GM23338 (cell line): ENCODE measurements at regions not wholly inside any gene's neighbourhood (a gene's known extent, or its start where the extent isn't known, plus 50 kb on each side); places are given as distances from the start of the nearest gene placed in this dataset.

ENCODE experiments used
- CREB1 ChIP-seq: fragments of 250-450 bp; sonication (Bioruptor Pico); IDR thresholded peaks from 2 replicates; pipeline ENCODE4 v1.5.0; 2020; ENCODE audit warnings: low read depth, mild to moderate bottlenecking, moderate library complexity
- ETS1 ChIP-seq: IDR thresholded peaks from 2 replicates; pipeline ENCODE4 v1.6.1; 2016; ENCODE audit warnings: antibody characterized with exemption
- EZH2 ChIP-seq: fragments of 200-600 bp; sonication (generic); IDR thresholded peaks from one replicate; pipeline ENCODE4 v1.8.0; 2017; ENCODE audit warnings: antibody characterized with exemption, mild to moderate bottlenecking, low read depth; ENCODE audit not compliant: unreplicated experiment
- EZH2phosphoT487 ChIP-seq: fragments of 200-600 bp; sonication (generic); IDR thresholded peaks from one replicate; pipeline ENCODE4 v1.8.1; 2018; ENCODE audit warnings: antibody characterized with exemption; ENCODE audit not compliant: unreplicated experiment
- JUNB ChIP-seq: IDR thresholded peaks from one replicate; pipeline ENCODE4 v1.6.1; 2016; ENCODE audit warnings: antibody characterized with exemption; ENCODE audit not compliant: unreplicated experiment
- POLR2AphosphoS5 ChIP-seq: IDR thresholded peaks from 2 replicates; pipeline ENCODE4 v1.6.1; 2016; ENCODE audit warnings: antibody characterized with exemption, low read depth
- REST ChIP-seq: IDR thresholded peaks from one replicate; pipeline ENCODE4 v1.6.1; 2018; ENCODE audit warnings: antibody characterized with exemption; ENCODE audit not compliant: unreplicated experiment
- ZNF114 ChIP-seq: fragments of 250-450 bp; sonication (Bioruptor Pico); IDR thresholded peaks from 2 replicates; pipeline ENCODE4 v1.5.0; 2020; ENCODE audit warnings: mild to moderate bottlenecking, moderate library complexity
- ZNF331 ChIP-seq: fragments of 250-450 bp; sonication (Bioruptor Pico); IDR thresholded peaks from 2 replicates; pipeline ENCODE4 v1.5.0; 2020; ENCODE audit warnings: low read depth, mild to moderate bottlenecking, moderate library complexity
- TF ChIP-seq, protein P1 (sequence below), 2 experiments: fragments of 200-600 bp in 1 of 2; sonication (generic) in 1 of 2; conservative IDR thresholded peaks; 2 replicates each; pipeline versions ENCODE4 v1.5.1 to v1.6.1; 2016 to 2017; ENCODE audit warnings: antibody characterized with exemption in 2 of 2, low read depth in 2 of 2, mild to moderate bottlenecking in 2 of 2, moderate library complexity in 1 of 2

GRCh38 chr5:45093377-45093776 is 284.6 kb downstream of the MRPS30 start:
- TF ChIP-seq, protein P1, sequence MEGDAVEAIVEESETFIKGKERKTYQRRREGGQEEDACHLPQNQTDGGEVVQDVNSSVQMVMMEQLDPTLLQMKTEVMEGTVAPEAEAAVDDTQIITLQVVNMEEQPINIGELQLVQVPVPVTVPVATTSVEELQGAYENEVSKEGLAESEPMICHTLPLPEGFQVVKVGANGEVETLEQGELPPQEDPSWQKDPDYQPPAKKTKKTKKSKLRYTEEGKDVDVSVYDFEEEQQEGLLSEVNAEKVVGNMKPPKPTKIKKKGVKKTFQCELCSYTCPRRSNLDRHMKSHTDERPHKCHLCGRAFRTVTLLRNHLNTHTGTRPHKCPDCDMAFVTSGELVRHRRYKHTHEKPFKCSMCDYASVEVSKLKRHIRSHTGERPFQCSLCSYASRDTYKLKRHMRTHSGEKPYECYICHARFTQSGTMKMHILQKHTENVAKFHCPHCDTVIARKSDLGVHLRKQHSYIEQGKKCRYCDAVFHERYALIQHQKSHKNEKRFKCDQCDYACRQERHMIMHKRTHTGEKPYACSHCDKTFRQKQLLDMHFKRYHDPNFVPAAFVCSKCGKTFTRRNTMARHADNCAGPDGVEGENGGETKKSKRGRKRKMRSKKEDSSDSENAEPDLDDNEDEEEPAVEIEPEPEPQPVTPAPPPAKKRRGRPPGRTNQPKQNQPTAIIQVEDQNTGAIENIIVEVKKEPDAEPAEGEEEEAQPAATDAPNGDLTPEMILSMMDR (conservative IDR thresholded peaks at IDR 0.05; ENCODE audit: low read depth in 2 of 2), result no peak
- TF ChIP-seq POLR2AphosphoS5 (no peak), CREB1 (CRISPR knock-in tag) (no peak), REST (no peak), ZNF114 (CRISPR knock-in tag) (no peak), ETS1 (no peak), EZH2phosphoT487 (no peak), EZH2 (no peak), JUNB (no peak), ZNF331 (no peak)
